ENCODE measurements at regions not wholly inside any gene's neighbourhood (a gene's known extent, or its start where the extent isn't known, plus 50 kb on each side); places are given as distances from the start of the nearest gene placed in this dataset.

DNA sequence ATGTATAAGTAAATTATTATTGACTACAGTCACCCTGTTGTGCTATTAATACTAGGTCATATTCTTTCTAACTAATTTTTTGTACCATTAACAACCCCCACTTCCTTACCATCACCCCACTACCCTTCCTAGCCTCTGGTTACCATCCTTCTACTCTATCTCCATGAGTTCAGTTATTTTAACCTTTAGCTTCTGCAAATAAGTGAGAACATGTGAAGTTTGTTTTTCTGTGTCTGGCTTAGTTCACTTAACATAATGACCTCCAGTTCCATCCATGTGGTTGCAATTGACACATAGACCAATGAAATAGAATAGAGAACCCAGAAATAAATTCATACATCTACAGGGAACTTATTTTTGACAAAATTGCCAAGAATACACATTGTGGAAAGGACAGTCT lies 55.4 kb upstream of the CHRNB4 start:
- H3K9me1 ChIP-seq (replicated peaks; ENCODE audit: control insufficient read depth, extremely low read depth, insufficient read depth, low read length) = no peaks in the 10 kb centered on the region
- no peak overlapping the region for H3K4me3 ChIP-seq (replicated peaks in 1 of 3; ENCODE audit: insufficient read depth in 1 of 3, low read depth in 1 of 3, low read length in 3 of 3)
- no peak overlapping the region for H3K27ac ChIP-seq (ENCODE audit: insufficient read depth, low read depth, low read length)
- H4K20me1 ChIP-seq (replicated peaks; ENCODE audit: control insufficient read depth, extremely low read depth, insufficient read depth, low read length) = no peaks in the 10 kb centered on the region
- TF ChIP-seq, protein P1, sequence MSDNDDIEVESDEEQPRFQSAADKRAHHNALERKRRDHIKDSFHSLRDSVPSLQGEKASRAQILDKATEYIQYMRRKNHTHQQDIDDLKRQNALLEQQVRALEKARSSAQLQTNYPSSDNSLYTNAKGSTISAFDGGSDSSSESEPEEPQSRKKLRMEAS (IDR thresholded peaks at IDR 0.05; ENCODE audit: insufficient read depth, insufficient read length) = no peak
- TF ChIP-seq GATA2 (IDR thresholded peaks at IDR 0.05; ENCODE audit: insufficient read depth, insufficient read length, low read depth, low read length) (no peak), EZH2 (IDR thresholded peaks at IDR 0.05; ENCODE audit: borderline replicate concordance, low read depth, low read length, severe bottlenecking) (no peak), FOS (IDR thresholded peaks at IDR 0.05; ENCODE audit: borderline replicate concordance, insufficient read depth, low read length) (no peak), POLR2A (IDR thresholded peaks at IDR 0.05; ENCODE audit: low read depth, low read length) (no peak), POLR2AphosphoS5 (IDR thresholded peaks at IDR 0.05; ENCODE audit: insufficient read depth, low read depth, low read length) (no peak), MYC (IDR thresholded peaks at IDR 0.05; ENCODE audit: low read depth, low read length) (no peak), JUN (IDR thresholded peaks at IDR 0.05; ENCODE audit: borderline replicate concordance, insufficient read depth, insufficient read length, low read depth) (no peak)
- TF ChIP-seq, protein P2, sequence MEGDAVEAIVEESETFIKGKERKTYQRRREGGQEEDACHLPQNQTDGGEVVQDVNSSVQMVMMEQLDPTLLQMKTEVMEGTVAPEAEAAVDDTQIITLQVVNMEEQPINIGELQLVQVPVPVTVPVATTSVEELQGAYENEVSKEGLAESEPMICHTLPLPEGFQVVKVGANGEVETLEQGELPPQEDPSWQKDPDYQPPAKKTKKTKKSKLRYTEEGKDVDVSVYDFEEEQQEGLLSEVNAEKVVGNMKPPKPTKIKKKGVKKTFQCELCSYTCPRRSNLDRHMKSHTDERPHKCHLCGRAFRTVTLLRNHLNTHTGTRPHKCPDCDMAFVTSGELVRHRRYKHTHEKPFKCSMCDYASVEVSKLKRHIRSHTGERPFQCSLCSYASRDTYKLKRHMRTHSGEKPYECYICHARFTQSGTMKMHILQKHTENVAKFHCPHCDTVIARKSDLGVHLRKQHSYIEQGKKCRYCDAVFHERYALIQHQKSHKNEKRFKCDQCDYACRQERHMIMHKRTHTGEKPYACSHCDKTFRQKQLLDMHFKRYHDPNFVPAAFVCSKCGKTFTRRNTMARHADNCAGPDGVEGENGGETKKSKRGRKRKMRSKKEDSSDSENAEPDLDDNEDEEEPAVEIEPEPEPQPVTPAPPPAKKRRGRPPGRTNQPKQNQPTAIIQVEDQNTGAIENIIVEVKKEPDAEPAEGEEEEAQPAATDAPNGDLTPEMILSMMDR (IDR thresholded peaks at IDR 0.05; ENCODE audit: extremely low read depth in 1 of 2, insufficient read depth in 1 of 2, low read depth in 1 of 2, low read length in 2 of 2) = no peak
- no peaks in the 10 kb centered on the region for H3K79me2 ChIP-seq (ENCODE audit: control insufficient read depth, insufficient read depth, low read length)
- no peaks in the 10 kb centered on the region for H3K4me1 ChIP-seq (ENCODE audit: control insufficient read depth, extremely low read depth, insufficient read depth, low read length)
- no peaks in the 10 kb centered on the region for H3K9me3 ChIP-seq (replicated peaks; ENCODE audit: control insufficient read depth, insufficient read depth, low read length)
- FAIRE-seq (no peak), DNase-seq (ENCODE audit: low read depth, low spot score) (no peak)
- no TSS peak for BruUV-seq (replicated peaks)
- no peak overlapping the region for H2AFZ ChIP-seq (ENCODE audit: low read depth, low read length)
- no peak overlapping the region for H3K9ac ChIP-seq (replicated peaks; ENCODE audit: extremely low read depth, insufficient read depth, low read length)
- H3K4me2 ChIP-seq (ENCODE audit: insufficient read depth, low read length) = no peak overlapping the region
- ChIA-PET CTCF (interaction anchor here (1.6 kb wide), 1 partner anchor 58 kb away, joined by 4 read pairs; no protein-coding TSS in a partner anchor), POLR2A (no interaction called here)
- intact Hi-C loops (cut with micrococcal nuclease) (no loop called here), dilution Hi-C loops (cut with MboI; ENCODE audit: extremely low pct_ligation_motif_present, low sequenced_read_pairs) (no loop called here)
- no peaks in the 10 kb centered on the region for H3K36me3 ChIP-seq (ENCODE audit: control insufficient read depth in 2 of 2, extremely low read depth in 1 of 2, insufficient read depth in 2 of 2, low read length in 2 of 2)
- peaks cover 0 to 14% of the 10 kb centered on the region in 2 experiments for H3K27me3 ChIP-seq (ENCODE audit: control insufficient read depth in 2 of 2, insufficient read depth in 2 of 2, low read length in 2 of 2)

All from endothelial cell of umbilical vein (primary cell).